ENCODE measurements at regions not wholly inside any gene's neighbourhood (a gene's known extent, or its start where the extent isn't known, plus 50 kb on each side); places are given as distances from the start of the nearest gene placed in this dataset.

GRCh38 chr2:120912101-120912985 lies 176.7 kb downstream of the GLI2 start:
- TF ChIP-seq TEAD4 (IDR thresholded peaks at IDR 0.05) (no peak), MAX (IDR thresholded peaks at IDR 0.05) (no peak), FOXM1 (IDR thresholded peaks at IDR 0.05; ENCODE audit: borderline replicate concordance, low read depth) (no peak), TAF1 (IDR thresholded peaks at IDR 0.05; ENCODE audit: low read depth) (no peak), NFIC (IDR thresholded peaks at IDR 0.05) (no peak), TCF12 (IDR thresholded peaks at IDR 0.05; ENCODE audit: low read depth) (no peak), ZBTB7A (IDR thresholded peaks at IDR 0.05; ENCODE audit: low read depth) (no peak), EP300 (IDR thresholded peaks at IDR 0.05; ENCODE audit: borderline replicate concordance) (no peak), CEBPB (IDR thresholded peaks at IDR 0.05) (no peak), RAD21 (IDR thresholded peaks at IDR 0.05; ENCODE audit: low read depth) (no peak), EGR1 (IDR thresholded peaks at IDR 0.05) (no peak)
- TF ChIP-seq, protein P1, sequence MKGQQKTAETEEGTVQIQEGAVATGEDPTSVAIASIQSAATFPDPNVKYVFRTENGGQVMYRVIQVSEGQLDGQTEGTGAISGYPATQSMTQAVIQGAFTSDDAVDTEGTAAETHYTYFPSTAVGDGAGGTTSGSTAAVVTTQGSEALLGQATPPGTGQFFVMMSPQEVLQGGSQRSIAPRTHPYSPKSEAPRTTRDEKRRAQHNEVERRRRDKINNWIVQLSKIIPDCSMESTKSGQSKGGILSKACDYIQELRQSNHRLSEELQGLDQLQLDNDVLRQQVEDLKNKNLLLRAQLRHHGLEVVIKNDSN (IDR thresholded peaks at IDR 0.05), result no peak
- TF ChIP-seq, protein P2, sequence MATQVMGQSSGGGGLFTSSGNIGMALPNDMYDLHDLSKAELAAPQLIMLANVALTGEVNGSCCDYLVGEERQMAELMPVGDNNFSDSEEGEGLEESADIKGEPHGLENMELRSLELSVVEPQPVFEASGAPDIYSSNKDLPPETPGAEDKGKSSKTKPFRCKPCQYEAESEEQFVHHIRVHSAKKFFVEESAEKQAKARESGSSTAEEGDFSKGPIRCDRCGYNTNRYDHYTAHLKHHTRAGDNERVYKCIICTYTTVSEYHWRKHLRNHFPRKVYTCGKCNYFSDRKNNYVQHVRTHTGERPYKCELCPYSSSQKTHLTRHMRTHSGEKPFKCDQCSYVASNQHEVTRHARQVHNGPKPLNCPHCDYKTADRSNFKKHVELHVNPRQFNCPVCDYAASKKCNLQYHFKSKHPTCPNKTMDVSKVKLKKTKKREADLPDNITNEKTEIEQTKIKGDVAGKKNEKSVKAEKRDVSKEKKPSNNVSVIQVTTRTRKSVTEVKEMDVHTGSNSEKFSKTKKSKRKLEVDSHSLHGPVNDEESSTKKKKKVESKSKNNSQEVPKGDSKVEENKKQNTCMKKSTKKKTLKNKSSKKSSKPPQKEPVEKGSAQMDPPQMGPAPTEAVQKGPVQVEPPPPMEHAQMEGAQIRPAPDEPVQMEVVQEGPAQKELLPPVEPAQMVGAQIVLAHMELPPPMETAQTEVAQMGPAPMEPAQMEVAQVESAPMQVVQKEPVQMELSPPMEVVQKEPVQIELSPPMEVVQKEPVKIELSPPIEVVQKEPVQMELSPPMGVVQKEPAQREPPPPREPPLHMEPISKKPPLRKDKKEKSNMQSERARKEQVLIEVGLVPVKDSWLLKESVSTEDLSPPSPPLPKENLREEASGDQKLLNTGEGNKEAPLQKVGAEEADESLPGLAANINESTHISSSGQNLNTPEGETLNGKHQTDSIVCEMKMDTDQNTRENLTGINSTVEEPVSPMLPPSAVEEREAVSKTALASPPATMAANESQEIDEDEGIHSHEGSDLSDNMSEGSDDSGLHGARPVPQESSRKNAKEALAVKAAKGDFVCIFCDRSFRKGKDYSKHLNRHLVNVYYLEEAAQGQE (IDR thresholded peaks at IDR 0.05; ENCODE audit: low read depth), result no peak

- TF ChIP-seq TAF1 (IDR thresholded peaks at IDR 0.05; ENCODE audit: low read depth) (no peak), ZBTB7A (IDR thresholded peaks at IDR 0.05; ENCODE audit: low read depth) (no peak), FOXM1 (IDR thresholded peaks at IDR 0.05; ENCODE audit: borderline replicate concordance, low read depth) (no peak), RAD21 (IDR thresholded peaks at IDR 0.05; ENCODE audit: low read depth) (no peak), MAX (IDR thresholded peaks at IDR 0.05) (no peak), CEBPB (IDR thresholded peaks at IDR 0.05) (no peak), CREB1 (IDR thresholded peaks at IDR 0.05; ENCODE audit: low read depth) (no peak), EP300 (IDR thresholded peaks at IDR 0.05; ENCODE audit: borderline replicate concordance) (no peak), TCF12 (IDR thresholded peaks at IDR 0.05; ENCODE audit: low read depth) (no peak), NFIC (IDR thresholded peaks at IDR 0.05) (no peak), TEAD4 (IDR thresholded peaks at IDR 0.05) (no peak), EGR1 (IDR thresholded peaks at IDR 0.05) (no peak), YY1 (IDR thresholded peaks at IDR 0.05; ENCODE audit: low read depth) (no peak)
- TF ChIP-seq, protein P1 (IDR thresholded peaks at IDR 0.05), result no peak
- TF ChIP-seq, protein P2 (IDR thresholded peaks at IDR 0.05; ENCODE audit: low read depth), result no peak
These were observed 178.5 kb downstream of the GLI2 start for GRCh38 chr2:120913972-120914838.

GRCh38 chr2:120914839-120915521 lies 179.3 kb downstream of the GLI2 start:
- TF ChIP-seq CEBPB (IDR thresholded peaks at IDR 0.05) (peak; percentile 67; the same call in 1 of the 2 replicates), FOXM1 (IDR thresholded peaks at IDR 0.05; ENCODE audit: borderline replicate concordance, low read depth) (no peak), TAF1 (IDR thresholded peaks at IDR 0.05; ENCODE audit: low read depth) (no peak), ZBTB7A (IDR thresholded peaks at IDR 0.05; ENCODE audit: low read depth) (no peak), EGR1 (IDR thresholded peaks at IDR 0.05) (peak; percentile 99), CREB1 (IDR thresholded peaks at IDR 0.05; ENCODE audit: low read depth) (no peak), NFIC (IDR thresholded peaks at IDR 0.05) (peak; percentile 90), MAX (IDR thresholded peaks at IDR 0.05) (peak; percentile 56), TEAD4 (IDR thresholded peaks at IDR 0.05) (peak; percentile 72), YY1 (IDR thresholded peaks at IDR 0.05; ENCODE audit: low read depth) (no peak), TCF12 (IDR thresholded peaks at IDR 0.05; ENCODE audit: low read depth) (peak; percentile 78), EP300 (IDR thresholded peaks at IDR 0.05; ENCODE audit: borderline replicate concordance) (peak; percentile 52; the same call in 1 of the 2 replicates), RAD21 (IDR thresholded peaks at IDR 0.05; ENCODE audit: low read depth) (no peak)
- TF ChIP-seq, protein P2 (IDR thresholded peaks at IDR 0.05; ENCODE audit: low read depth), result no peak
- TF ChIP-seq, protein P1 (IDR thresholded peaks at IDR 0.05), result peak; percentile 27; the same call in 1 of the 2 replicates
